ENCODE measurements at regions not wholly inside any gene's neighbourhood (a gene's known extent, or its start where the extent isn't known, plus 50 kb on each side); places are given as distances from the start of the nearest gene placed in this dataset.
"Not testable (repeated sequence)": the region's sequence is repeated elsewhere in the genome, so short reads cannot be mapped to it uniquely, and the experiment has no call there.

DNA sequence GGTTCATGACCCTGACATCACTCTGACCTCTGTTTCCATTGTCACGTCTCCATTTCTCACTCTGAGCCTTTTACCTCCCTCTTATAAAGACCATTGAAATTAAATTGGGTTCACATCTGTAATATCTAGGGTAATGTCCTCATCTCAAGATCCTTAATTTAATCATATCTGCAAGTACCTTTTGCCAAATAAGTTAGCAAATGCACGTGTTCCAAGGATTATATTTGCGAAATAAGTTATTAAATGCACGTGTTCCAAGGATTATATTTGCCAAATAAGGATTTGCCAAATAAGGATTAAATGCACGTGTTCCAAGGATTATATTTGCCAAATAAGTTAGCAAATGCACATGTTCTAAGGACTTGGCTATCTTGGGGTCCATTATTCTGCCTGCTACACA lies 938.0 kb downstream of the NLGN4X start:
- Histone ChIP-seq H3K4me3 (no peak overlapping the region), H3K4me1 (no peaks in the 10 kb centered on the region), H3K36me3 (replicated peaks) (no peaks in the 10 kb centered on the region), H3K9me3 (peaks cover 4% of the 10 kb centered on the region), H3K27me3 (ENCODE audit: low read depth) (no peaks in the 10 kb centered on the region)
- DNase-seq (ENCODE audit: low spot score in 2 of 2), result no peak
- in situ Hi-C loops (cut with MboI; ENCODE audit: low sequenced_read_pairs), result no loop called here

DNA sequence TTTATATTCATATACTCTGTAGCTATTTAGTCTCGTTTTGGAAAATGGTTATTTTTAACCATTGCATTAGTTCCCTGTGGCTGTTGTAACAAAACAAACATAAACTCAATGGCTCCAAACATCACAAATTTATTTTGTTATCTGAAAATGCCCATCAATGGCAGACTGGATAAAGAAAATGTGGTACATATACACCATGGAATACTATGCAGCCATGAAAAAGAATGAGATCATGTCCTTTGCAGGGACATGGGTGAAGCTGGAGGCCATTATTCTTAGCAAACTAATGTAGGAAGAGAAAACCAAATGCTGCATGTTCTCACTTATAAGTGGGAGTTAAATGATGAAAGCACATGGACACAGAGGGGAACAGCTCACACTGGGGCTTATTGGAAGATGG lies 938.7 kb downstream of the NLGN4X start:
- H3K9me3 ChIP-seq; DNase-seq (ENCODE audit: low spot score in 2 of 2); in situ Hi-C loops (cut with MboI; ENCODE audit: low sequenced_read_pairs); H3K36me3 ChIP-seq (replicated peaks); H3K4me1 ChIP-seq; H3K27me3 ChIP-seq (ENCODE audit: low read depth); H3K4me3 ChIP-seq: not testable (repeated sequence)

DNA sequence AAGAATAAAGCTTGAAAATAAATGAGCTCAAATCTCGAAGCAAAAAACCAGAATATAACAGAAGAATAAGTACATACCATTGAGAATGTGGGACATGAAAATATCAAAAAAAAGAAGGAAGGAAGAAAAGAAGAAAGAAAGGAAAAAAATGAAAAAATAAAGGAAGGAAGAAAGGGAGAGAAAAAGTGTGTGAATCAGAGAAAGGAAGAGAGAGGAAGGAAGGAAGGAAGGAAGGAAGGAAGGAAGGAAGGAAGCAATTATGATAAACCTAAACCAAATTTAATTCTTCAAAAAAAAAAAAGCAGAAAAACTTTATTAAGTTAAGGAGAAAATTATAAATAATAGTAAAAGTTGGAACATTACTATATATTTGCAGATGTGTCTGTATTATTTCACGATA lies 949.8 kb downstream of the NLGN4X start:
- H3K27me3 ChIP-seq (ENCODE audit: low read depth), result no peaks in the 10 kb centered on the region
- in situ Hi-C loops (cut with MboI; ENCODE audit: low sequenced_read_pairs), result no loop called here
- no peaks in the 10 kb centered on the region for H3K9me3 ChIP-seq
- no peaks in the 10 kb centered on the region for H3K4me1 ChIP-seq
- H3K4me3 ChIP-seq, result no peak overlapping the region
- no peaks in the 10 kb centered on the region for H3K36me3 ChIP-seq (replicated peaks)
- DNase-seq (ENCODE audit: low spot score in 2 of 2), result no peak

DNA sequence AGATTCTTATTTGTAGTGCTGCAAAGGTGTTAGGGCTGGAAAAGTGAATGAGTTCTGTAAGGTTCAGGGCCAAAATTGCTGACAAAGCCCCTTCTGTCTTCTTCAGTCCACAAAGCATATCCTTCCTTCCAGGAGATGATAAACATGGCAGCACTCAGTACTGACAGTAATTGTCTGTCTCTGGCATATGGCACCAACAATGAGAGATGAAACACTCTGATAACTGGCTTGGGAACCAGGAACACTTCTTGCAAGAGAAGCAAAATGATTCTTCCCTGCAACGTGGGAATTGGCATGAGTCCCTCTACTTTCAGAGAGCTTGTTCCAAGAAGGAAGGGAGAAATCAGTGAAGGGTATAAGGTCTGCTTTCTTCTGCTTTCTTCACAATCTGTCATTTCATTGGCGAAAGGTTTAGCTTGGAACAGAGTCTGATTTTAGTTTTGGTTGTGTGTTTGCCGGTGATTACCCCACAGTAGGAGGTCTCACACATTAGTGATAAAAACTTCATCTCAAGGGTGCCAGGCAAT lies 963.3 kb downstream of the NLGN4X start:
- in situ Hi-C loops (cut with MboI; ENCODE audit: low sequenced_read_pairs), result no loop called here
- Histone ChIP-seq H3K36me3 (replicated peaks) (no peaks in the 10 kb centered on the region), H3K9me3 (no peaks in the 10 kb centered on the region), H3K4me1 (no peaks in the 10 kb centered on the region), H3K27me3 (ENCODE audit: low read depth) (no peaks in the 10 kb centered on the region), H3K4me3 (no peak overlapping the region)
- DNase-seq (ENCODE audit: low spot score in 2 of 2), result no peak

DNA sequence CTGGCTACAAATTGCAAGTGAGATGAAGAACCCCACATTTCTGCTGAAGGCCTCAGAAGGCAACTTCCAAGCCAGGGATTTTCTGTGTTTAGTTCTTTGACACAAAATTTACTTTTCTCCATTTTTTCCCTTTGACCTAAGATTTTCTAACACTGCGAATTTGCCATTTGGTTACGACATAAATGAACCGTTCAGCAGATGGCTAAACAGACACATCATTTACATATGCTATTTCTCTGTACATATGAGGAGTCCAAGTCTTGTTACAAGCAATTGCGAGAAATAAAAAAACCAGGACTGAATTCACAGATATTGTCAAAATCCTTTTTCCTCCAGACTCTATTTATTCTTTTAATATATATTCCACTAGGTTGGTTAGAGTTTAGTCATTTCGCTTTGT lies 978.6 kb downstream of the NLGN4X start:
- H3K36me3 ChIP-seq (replicated peaks), result no peaks in the 10 kb centered on the region
- no peak for DNase-seq (ENCODE audit: low spot score in 2 of 2)
- no peaks in the 10 kb centered on the region for H3K4me1 ChIP-seq
- no peaks in the 10 kb centered on the region for H3K27me3 ChIP-seq (ENCODE audit: low read depth)
- no peaks in the 10 kb centered on the region for H3K9me3 ChIP-seq
- H3K4me3 ChIP-seq, result no peak overlapping the region
- in situ Hi-C loops (cut with MboI; ENCODE audit: low sequenced_read_pairs), result no loop called here

DNA sequence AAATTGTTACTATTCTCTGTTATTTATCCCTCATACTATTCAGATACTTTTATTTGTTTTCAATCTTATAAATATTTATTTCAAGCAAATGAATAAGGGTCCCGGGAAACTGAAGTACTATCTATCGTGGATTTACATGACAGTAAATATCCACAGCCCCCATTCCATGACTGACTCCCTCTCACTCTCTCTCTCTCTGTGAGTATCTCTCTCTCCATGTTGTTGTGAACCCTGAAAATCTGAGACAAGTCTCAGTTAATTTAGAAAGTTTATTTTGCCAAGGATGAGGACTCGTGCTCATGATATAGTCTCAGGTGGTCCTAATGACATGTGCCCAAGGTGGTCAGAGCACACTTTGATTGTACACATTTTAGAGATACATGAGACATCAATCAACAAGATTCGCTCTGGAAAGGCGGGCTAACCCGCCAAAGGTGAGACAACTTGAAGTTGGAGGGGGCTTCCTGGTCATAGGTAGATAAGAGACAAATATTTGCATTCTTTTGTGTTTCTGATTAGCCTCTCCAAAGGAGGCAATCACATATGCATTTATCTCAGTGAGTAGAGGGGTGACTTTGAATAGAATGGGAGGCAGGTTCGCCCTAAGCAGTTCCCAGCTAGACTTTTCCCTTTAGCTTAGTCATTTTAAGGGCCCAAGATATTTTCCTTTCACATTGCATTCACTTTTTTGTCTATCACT lies 986.4 kb downstream of the NLGN4X start:
- no peak for DNase-seq (ENCODE audit: low spot score in 2 of 2)
- in situ Hi-C loops (cut with MboI; ENCODE audit: low sequenced_read_pairs), result no loop called here
- Histone ChIP-seq H3K9me3 (no peaks in the 10 kb centered on the region), H3K4me1 (no peaks in the 10 kb centered on the region), H3K36me3 (replicated peaks) (no peaks in the 10 kb centered on the region), H3K27me3 (ENCODE audit: low read depth) (no peaks in the 10 kb centered on the region), H3K4me3 (no peak overlapping the region)

DNA sequence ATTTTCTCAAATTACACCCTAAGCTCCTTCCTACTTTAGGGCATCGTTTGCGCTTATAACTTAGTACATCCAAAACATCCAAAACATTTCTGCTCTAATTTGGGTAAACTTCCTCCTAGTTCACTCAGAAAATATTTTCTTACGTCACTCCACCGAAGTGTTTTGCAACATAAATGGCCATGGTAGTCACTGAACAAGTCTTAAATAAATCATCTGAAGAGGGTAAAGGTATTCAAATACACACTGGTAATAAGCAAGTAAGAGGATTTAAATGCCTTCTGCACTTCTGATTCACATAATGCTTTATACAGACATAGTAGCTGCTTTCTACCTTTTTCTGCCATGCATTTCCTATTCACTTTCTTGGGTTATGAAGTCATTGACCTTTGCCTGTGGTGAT lies 991.9 kb downstream of the NLGN4X start:
- Histone ChIP-seq H3K9me3 (no peaks in the 10 kb centered on the region), H3K27me3 (ENCODE audit: low read depth) (no peaks in the 10 kb centered on the region), H3K4me1 (no peaks in the 10 kb centered on the region), H3K4me3 (no peak overlapping the region), H3K36me3 (replicated peaks) (no peaks in the 10 kb centered on the region)
- no peak for DNase-seq (ENCODE audit: low spot score in 2 of 2)
- in situ Hi-C loops (cut with MboI; ENCODE audit: low sequenced_read_pairs), result no loop called here

DNA sequence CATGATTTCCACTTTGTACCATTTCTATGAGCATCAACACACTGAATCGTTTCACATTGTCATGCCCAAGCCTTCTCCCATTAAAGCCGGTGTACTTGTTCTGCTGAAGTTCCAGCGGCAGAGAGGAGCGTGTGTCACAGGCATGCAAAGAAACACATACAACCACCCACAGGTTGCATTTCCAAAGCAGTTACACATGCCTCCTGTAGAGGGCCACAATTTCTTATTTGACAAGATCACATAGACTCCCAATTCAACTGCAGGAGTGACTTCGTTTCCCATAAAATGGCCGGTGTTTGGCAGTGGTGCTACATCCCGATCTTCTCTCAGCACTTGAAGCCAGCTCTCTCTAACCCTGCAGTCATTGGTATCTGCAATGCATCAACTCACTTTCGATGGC lies 992.6 kb downstream of the NLGN4X start:
- Histone ChIP-seq H3K9me3 (no peaks in the 10 kb centered on the region), H3K36me3 (replicated peaks) (no peaks in the 10 kb centered on the region), H3K27me3 (ENCODE audit: low read depth) (no peaks in the 10 kb centered on the region), H3K4me3 (no peak overlapping the region), H3K4me1 (no peaks in the 10 kb centered on the region)
- DNase-seq (ENCODE audit: low spot score in 2 of 2), result no peak
- in situ Hi-C loops (cut with MboI; ENCODE audit: low sequenced_read_pairs), result no loop called here

DNA sequence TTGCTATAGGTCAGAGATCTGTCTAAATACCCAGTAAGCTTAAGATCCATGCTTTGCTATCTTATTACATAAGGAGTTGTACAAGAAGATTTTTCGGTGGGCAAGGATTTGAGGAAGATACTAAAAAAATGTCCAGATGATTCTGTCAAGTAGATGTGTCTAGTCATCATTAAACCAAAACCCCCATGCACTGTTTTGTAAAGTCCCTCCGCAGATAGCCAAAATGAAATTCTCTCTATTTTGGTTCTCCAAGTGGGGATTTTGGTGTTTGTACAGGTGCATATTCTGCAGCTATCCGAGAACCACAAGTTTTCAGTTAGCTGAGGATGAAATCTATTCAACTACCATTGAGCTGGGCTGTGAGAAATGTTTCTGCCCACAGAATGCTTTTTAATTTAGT lies 994.8 kb downstream of the NLGN4X start:
- no peaks in the 10 kb centered on the region for H3K9me3 ChIP-seq
- no peak overlapping the region for H3K4me3 ChIP-seq
- no peaks in the 10 kb centered on the region for H3K4me1 ChIP-seq
- H3K36me3 ChIP-seq (replicated peaks), result no peaks in the 10 kb centered on the region
- in situ Hi-C loops (cut with MboI; ENCODE audit: low sequenced_read_pairs), result no loop called here
- DNase-seq (ENCODE audit: low spot score in 2 of 2), result no peak
- no peaks in the 10 kb centered on the region for H3K27me3 ChIP-seq (ENCODE audit: low read depth)

DNA sequence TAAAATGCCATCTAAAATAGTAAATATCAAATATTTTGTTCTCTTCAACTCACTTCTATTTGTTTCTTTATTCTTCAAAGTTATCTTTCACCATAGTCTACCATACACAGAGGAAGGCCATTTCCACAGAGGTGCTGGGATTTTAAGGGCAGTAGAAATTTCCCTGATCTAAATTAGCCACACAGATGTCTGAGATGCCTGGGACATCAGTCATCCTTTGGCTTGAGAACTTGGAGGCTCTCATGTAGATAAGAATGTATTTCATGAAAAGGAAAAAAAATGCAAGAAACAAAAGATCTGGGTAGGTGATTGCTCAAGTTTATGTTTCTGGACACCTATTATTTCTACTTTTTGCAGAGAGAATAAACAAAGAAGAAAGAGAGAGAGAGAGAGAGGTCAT lies 1008.2 kb downstream of the NLGN4X start:
- DNase-seq (ENCODE audit: low spot score in 2 of 2), result no peak
- in situ Hi-C loops (cut with MboI; ENCODE audit: low sequenced_read_pairs), result no loop called here
- Histone ChIP-seq H3K27me3 (ENCODE audit: low read depth) (no peaks in the 10 kb centered on the region), H3K9me3 (no peaks in the 10 kb centered on the region; the same call in none of the 2 replicates), H3K4me3 (no peak overlapping the region), H3K36me3 (replicated peaks) (no peaks in the 10 kb centered on the region), H3K4me1 (no peaks in the 10 kb centered on the region; the same call in 1 of the 2 replicates)

DNA sequence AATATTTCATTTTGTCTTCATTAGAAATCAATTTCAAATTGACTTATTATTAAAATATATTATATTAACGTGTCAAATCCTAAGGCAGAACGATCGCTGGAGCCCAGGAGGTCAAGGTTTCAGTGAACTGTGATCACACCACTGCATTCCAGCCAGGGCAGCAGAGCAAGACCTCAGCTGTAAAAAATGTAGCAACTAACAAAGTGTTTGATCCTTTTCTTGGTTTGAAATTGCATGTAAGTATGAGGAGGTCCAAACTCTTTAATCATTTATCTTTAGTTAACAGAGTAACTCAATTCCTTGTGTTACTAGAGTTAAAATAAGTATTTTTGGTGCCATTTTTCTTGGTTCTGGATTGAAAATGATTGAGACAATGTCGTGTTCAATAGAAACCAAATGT lies 1033.9 kb downstream of the NLGN4X start:
- no peaks in the 10 kb centered on the region for H3K9me3 ChIP-seq
- H3K4me1 ChIP-seq, result no peaks in the 10 kb centered on the region
- H3K4me3 ChIP-seq, result no peak overlapping the region
- in situ Hi-C loops (cut with MboI; ENCODE audit: low sequenced_read_pairs), result no loop called here
- DNase-seq (ENCODE audit: low spot score in 2 of 2), result no peak
- no peaks in the 10 kb centered on the region for H3K36me3 ChIP-seq (replicated peaks)
- H3K27me3 ChIP-seq (ENCODE audit: low read depth), result no peaks in the 10 kb centered on the region

DNA sequence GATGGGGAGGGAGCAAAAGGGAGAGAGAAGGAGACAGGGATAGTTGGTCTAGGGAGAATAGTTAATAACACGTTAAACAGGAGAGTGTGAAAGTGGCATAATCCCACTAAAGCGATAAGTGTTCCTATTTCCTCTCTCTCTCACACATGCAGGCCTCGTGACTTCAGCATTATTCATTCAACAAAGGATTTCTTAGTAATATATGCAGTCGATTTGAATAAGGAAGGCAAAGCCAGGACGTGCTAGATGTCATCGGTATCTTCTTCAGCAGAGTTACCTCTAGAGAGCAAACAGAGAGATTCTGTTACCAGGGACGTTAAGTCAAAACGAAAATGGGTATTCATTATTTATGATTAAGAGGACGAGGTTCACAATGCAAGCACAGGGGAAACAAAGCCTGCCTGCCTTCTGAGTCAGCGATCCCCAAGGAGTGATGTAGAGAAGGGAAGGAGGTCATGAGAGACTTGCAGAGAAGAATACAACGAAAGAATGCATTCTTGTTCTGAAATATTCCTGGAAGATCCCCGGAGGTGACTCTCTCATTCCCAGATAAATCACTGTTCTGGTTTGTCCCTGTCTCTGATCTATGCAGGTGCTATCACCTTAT lies 1048.4 kb downstream of the NLGN4X start:
- Histone ChIP-seq H3K27me3 (ENCODE audit: low read depth) (no peaks in the 10 kb centered on the region), H3K9me3 (no peaks in the 10 kb centered on the region), H3K36me3 (replicated peaks) (no peaks in the 10 kb centered on the region), H3K4me3 (no peak overlapping the region), H3K4me1 (no peaks in the 10 kb centered on the region)
- in situ Hi-C loops (cut with MboI; ENCODE audit: low sequenced_read_pairs), result no loop called here
- DNase-seq (ENCODE audit: low spot score in 2 of 2), result no peak

DNA sequence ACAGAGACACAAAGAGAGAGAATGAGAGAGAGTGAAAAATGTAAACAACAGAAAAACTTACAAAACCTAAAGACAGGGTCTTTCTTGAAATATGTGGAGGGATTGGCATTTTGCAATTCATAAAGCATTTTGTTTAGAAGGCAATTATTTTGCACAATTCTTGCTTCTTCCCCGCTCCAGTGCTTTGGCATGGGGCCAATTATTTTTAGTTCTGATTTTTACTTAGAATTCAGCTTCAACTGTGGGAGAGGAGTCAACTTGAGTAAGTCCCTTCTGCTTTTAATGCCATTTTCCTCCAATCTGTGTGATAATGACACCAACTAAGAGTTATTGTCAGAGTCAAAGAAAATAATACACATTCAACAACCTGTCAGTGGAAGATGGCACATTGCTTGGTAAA lies 1051.9 kb downstream of the NLGN4X start:
- no peak for DNase-seq (ENCODE audit: low spot score in 2 of 2)
- Histone ChIP-seq H3K36me3 (replicated peaks) (no peaks in the 10 kb centered on the region), H3K27me3 (ENCODE audit: low read depth) (no peaks in the 10 kb centered on the region), H3K9me3 (no peaks in the 10 kb centered on the region), H3K4me3 (no peak overlapping the region), H3K4me1 (no peaks in the 10 kb centered on the region)
- in situ Hi-C loops (cut with MboI; ENCODE audit: low sequenced_read_pairs), result no loop called here

DNA sequence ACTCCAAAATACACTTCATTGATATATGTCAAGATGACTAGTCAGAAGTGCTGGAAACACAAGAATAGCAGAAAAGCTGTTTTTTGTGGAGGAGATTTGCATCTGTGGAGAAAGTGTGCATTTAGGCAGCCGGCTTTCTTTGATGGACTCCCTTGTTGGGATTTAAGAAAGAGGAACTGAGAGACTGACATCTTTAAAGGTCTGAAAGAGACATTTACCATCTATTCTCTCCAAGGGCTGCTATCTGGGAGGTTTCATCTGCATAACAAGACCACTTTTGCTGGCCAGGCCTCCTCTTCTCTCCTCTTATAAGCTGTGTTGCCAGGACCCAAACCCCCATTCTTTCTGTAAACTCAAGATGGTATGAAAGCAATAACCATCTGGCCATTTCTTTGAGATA lies 1065.0 kb downstream of the NLGN4X start:
- Histone ChIP-seq H3K9me3 (no peaks in the 10 kb centered on the region), H3K4me3 (no peak overlapping the region)
- in situ Hi-C loops (cut with MboI; ENCODE audit: low sequenced_read_pairs), result no loop called here

DNA sequence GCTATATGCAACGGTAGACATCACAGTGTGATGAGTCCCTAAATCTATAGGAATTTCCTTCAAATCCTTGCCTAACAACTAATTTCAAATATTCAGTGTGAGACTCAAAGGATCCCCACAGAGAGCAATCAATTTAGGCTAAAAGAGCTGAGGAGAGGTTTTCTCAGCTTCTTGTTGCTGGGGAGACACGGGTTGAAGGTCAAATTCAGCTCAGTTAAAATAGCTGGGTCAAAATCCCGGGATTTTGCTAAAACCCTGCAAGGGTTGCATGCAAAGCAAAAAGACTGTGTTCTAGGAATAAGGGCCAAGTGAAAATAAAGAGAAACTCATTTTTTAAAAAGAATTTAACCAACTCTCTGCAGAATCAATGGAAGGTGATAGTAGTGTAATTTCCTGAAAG lies 1073.4 kb downstream of the NLGN4X start:
- in situ Hi-C loops (cut with MboI; ENCODE audit: low sequenced_read_pairs), result no loop called here
- DNase-seq (ENCODE audit: low spot score in 2 of 2), result no peak
- H3K27me3 ChIP-seq (ENCODE audit: low read depth), result no peaks in the 10 kb centered on the region
- H3K4me3 ChIP-seq, result no peak overlapping the region
- no peaks in the 10 kb centered on the region for H3K4me1 ChIP-seq
- H3K36me3 ChIP-seq (replicated peaks), result no peaks in the 10 kb centered on the region
- H3K9me3 ChIP-seq, result no peaks in the 10 kb centered on the region

More for the DNA sequence above, 1065.0 kb downstream of the NLGN4X start:
- DNase-seq (ENCODE audit: low spot score in 2 of 2), result no peak
- Histone ChIP-seq H3K4me1 (no peaks in the 10 kb centered on the region), H3K27me3 (ENCODE audit: low read depth) (no peaks in the 10 kb centered on the region), H3K36me3 (replicated peaks) (no peaks in the 10 kb centered on the region)

Measured in HAP-1 (cell line).